ENCODE measurements at regions not wholly inside any gene's neighbourhood (a gene's known extent, or its start where the extent isn't known, plus 50 kb on each side); places are given as distances from the start of the nearest gene placed in this dataset.
A peak's percentile ranks its signal among the peaks of the same experiment; 100 is the strongest.

- peak overlapping the region; percentile 48 for H3K4me2 ChIP-seq (ENCODE audit: unreplicated experiment)
- peak; percentile 59 for DNase-seq
- in situ Hi-C loops (cut with MboI): no loop called here
- WGBS, 2 experiments (ENCODE audit: low coverage in 1 of 2, low lambda C conversion rate in 2 of 2, missing lambda C conversion rate in 2 of 2): 100% methylated on average over 1 of the region's 1 CpG
- no peak overlapping the region for H3K9ac ChIP-seq
- no peaks in the 10 kb centered on the region for H3K9me2 ChIP-seq (ENCODE audit: insufficient read depth)
- no peaks in the 10 kb centered on the region for H3K36me3 ChIP-seq (ENCODE audit: low read depth)
- no peaks in the 10 kb centered on the region for H3K9me3 ChIP-seq (ENCODE audit: low read depth)
- 0 out of 2 replicates have a peak overlapping the region, but pooled peaks have one; percentile 19 for H2AFZ ChIP-seq
- no peak for TF ChIP-seq EZH2phosphoT487 (IDR thresholded peaks at IDR 0.05; ENCODE audit: insufficient read depth, low read depth)
- H3F3A ChIP-seq (ENCODE audit: insufficient read depth): peaks cover 40% of the 10 kb centered on the region
- H3K4me1 ChIP-seq (ENCODE audit: insufficient read depth): peaks cover 58% of the 10 kb centered on the region
- no peaks in the 10 kb centered on the region for H3K27me3 ChIP-seq (replicated peaks; ENCODE audit: insufficient read depth)
- H3K79me2 ChIP-seq (ENCODE audit: insufficient read depth): no peaks in the 10 kb centered on the region
- H3K27ac ChIP-seq: no peak overlapping the region
- no peak overlapping the region for H3K4me3 ChIP-seq
- no peaks in the 10 kb centered on the region for H4K20me1 ChIP-seq (ENCODE audit: insufficient read depth)
These were observed 114.2 kb upstream of the RXFP2 start for GRCh38 chr13:31625115-31625514.

- Histone ChIP-seq H3K79me2 (ENCODE audit: insufficient read depth) (no peaks in the 10 kb centered on the region), H3K9me2 (ENCODE audit: insufficient read depth) (no peaks in the 10 kb centered on the region), H2AFZ (no peak overlapping the region), H3K27ac (peak overlapping the region; percentile 32), H3K27me3 (replicated peaks; ENCODE audit: insufficient read depth) (no peaks in the 10 kb centered on the region), H3K9me3 (ENCODE audit: low read depth) (no peaks in the 10 kb centered on the region), H3K36me3 (ENCODE audit: low read depth) (no peaks in the 10 kb centered on the region), H3F3A (ENCODE audit: insufficient read depth) (peaks cover 58% of the 10 kb centered on the region), H3K4me3 (no peak overlapping the region), H3K4me2 (ENCODE audit: unreplicated experiment) (peak overlapping the region; percentile 48), H3K9ac (no peak overlapping the region), H4K20me1 (ENCODE audit: insufficient read depth) (no peaks in the 10 kb centered on the region), H3K4me1 (ENCODE audit: insufficient read depth) (peaks cover 77% of the 10 kb centered on the region)
- DNase-seq: peak; percentile 74
- TF ChIP-seq EZH2phosphoT487 (IDR thresholded peaks at IDR 0.05; ENCODE audit: insufficient read depth, low read depth): no peak
- TF ChIP-seq EZH2 (IDR thresholded peaks at IDR 0.05; ENCODE audit: insufficient read depth, poor library complexity, severe bottlenecking): no peak
- in situ Hi-C loops (cut with MboI): no loop called here
- WGBS, 2 experiments (ENCODE audit: low coverage in 1 of 2, low lambda C conversion rate in 2 of 2, missing lambda C conversion rate in 2 of 2): 75 to 78% methylated on average over 3 of the region's 3 CpGs
These were observed 112.1 kb upstream of the RXFP2 start for GRCh38 chr13:31627097-31627845.

- H3K9me2 ChIP-seq (ENCODE audit: insufficient read depth): no peaks in the 10 kb centered on the region
- DNase-seq: peak; percentile 86
- peak overlapping the region; percentile 35 for H3K9ac ChIP-seq
- 0 to 3% methylated on average over 3 of the region's 3 CpGs for WGBS, 2 experiments (ENCODE audit: low coverage in 1 of 2, low lambda C conversion rate in 2 of 2, missing lambda C conversion rate in 2 of 2)
- H3K4me2 ChIP-seq (ENCODE audit: unreplicated experiment): peak overlapping the region; percentile 50
- peaks cover 58% of the 10 kb centered on the region for H3F3A ChIP-seq (ENCODE audit: insufficient read depth)
- in situ Hi-C loops (cut with MboI): no loop called here
- no peaks in the 10 kb centered on the region for H3K27me3 ChIP-seq (replicated peaks; ENCODE audit: insufficient read depth)
- H4K20me1 ChIP-seq (ENCODE audit: insufficient read depth): no peaks in the 10 kb centered on the region
- no peaks in the 10 kb centered on the region for H3K79me2 ChIP-seq (ENCODE audit: insufficient read depth)
- TF ChIP-seq EZH2 (IDR thresholded peaks at IDR 0.05; ENCODE audit: insufficient read depth, poor library complexity, severe bottlenecking) (no peak), EZH2phosphoT487 (IDR thresholded peaks at IDR 0.05; ENCODE audit: insufficient read depth, low read depth) (no peak)
- H3K36me3 ChIP-seq (ENCODE audit: low read depth): no peaks in the 10 kb centered on the region
- no peak overlapping the region; the same call in 1 of the 2 replicates for H3K4me3 ChIP-seq
- H3K4me1 ChIP-seq (ENCODE audit: insufficient read depth): peaks cover 77% of the 10 kb centered on the region
- H2AFZ ChIP-seq: peak overlapping the region; percentile 66
- peak overlapping the region; percentile 78 for H3K27ac ChIP-seq
- no peaks in the 10 kb centered on the region for H3K9me3 ChIP-seq (ENCODE audit: low read depth)
These were observed 110.1 kb upstream of the RXFP2 start for GRCh38 chr13:31629085-31629780.

GRCh38 chr13:31631071-31631470 is 108.3 kb upstream of the RXFP2 start:
- in situ Hi-C loops (cut with MboI): no loop called here

More at GRCh38 chr13:31631071-31631470, 108.3 kb upstream of the RXFP2 start:
- Histone ChIP-seq H3K4me1 (ENCODE audit: insufficient read depth) (peaks cover 60% of the 10 kb centered on the region), H3K9ac (no peak overlapping the region), H3K27ac (peak overlapping the region; percentile 78), H3K4me2 (ENCODE audit: unreplicated experiment) (peak overlapping the region; percentile 5), H3K4me3 (no peak overlapping the region), H3K36me3 (ENCODE audit: low read depth) (no peaks in the 10 kb centered on the region), H3F3A (ENCODE audit: insufficient read depth) (peaks cover 52% of the 10 kb centered on the region), H3K9me3 (ENCODE audit: low read depth) (no peaks in the 10 kb centered on the region), H4K20me1 (ENCODE audit: insufficient read depth) (no peaks in the 10 kb centered on the region), H3K79me2 (ENCODE audit: insufficient read depth) (no peaks in the 10 kb centered on the region), H2AFZ (peak overlapping the region; percentile 48), H3K9me2 (ENCODE audit: insufficient read depth) (no peaks in the 10 kb centered on the region), H3K27me3 (replicated peaks; ENCODE audit: insufficient read depth) (no peaks in the 10 kb centered on the region)
- 3 to 6% methylated on average over 3 of the region's 3 CpGs for WGBS, 2 experiments (ENCODE audit: low coverage in 1 of 2, low lambda C conversion rate in 2 of 2, missing lambda C conversion rate in 2 of 2)
- TF ChIP-seq EZH2 (IDR thresholded peaks at IDR 0.05; ENCODE audit: insufficient read depth, poor library complexity, severe bottlenecking): no peak
- TF ChIP-seq EZH2phosphoT487 (IDR thresholded peaks at IDR 0.05; ENCODE audit: insufficient read depth, low read depth): no peak
- peak; percentile 62 for DNase-seq

Data from GM23248 (cell line).